GM23338 (cell line): ENCODE measurements at regions not wholly inside any gene's neighbourhood (a gene's known extent, or its start where the extent isn't known, plus 50 kb on each side); places are given as distances from the start of the nearest gene placed in this dataset.

ENCODE experiments used
- ATAC-seq: fragments of 200-7000 bp; cut with Tn5 transposase; 3 replicates; pipeline ENCODE4 v1.9.1; 2020
- DNase-seq: peaks from one replicate; pipeline ENCODE4 v3.0.0-alpha.2; 2015; ENCODE audit warnings: low spot score
- H2AFZ ChIP-seq: fragments of 200-600 bp; sonication (generic); 2 replicates; pipeline ENCODE4 v1.8.0; 2016; ENCODE audit warnings: antibody characterized with exemption, mild to moderate bottlenecking, moderate library complexity
- H3F3A ChIP-seq: fragments of 200-600 bp; sonication (generic); replicated peaks from 2 replicates; pipeline ENCODE4 v1.8.0; 2017; ENCODE audit warnings: antibody characterized with exemption, mixed run types, low read depth
- H3K27ac ChIP-seq: fragments of 200-600 bp; sonication (generic); 2 replicates; pipeline ENCODE4 v1.6.1; 2016; ENCODE audit warnings: low read depth
- H3K27me3 ChIP-seq: fragments of 200-600 bp; sonication (generic); 2 replicates; pipeline ENCODE4 v1.8.0; 2016; ENCODE audit warnings: mild to moderate bottlenecking, mixed run types, moderate library complexity; ENCODE audit not compliant: insufficient read depth
- H3K36me3 ChIP-seq: fragments of 200-600 bp; sonication (generic); 2 replicates; pipeline ENCODE4 v1.8.0; 2016; ENCODE audit warnings: mild to moderate bottlenecking; ENCODE audit not compliant: insufficient read depth
- H3K4me1 ChIP-seq: fragments of 200-600 bp; sonication (generic); 2 replicates; pipeline ENCODE4 v1.8.0; 2016; ENCODE audit warnings: mild to moderate bottlenecking, moderate library complexity; ENCODE audit not compliant: insufficient read depth
- H3K4me2 ChIP-seq: fragments of 200-600 bp; sonication (generic); 2 replicates; pipeline ENCODE4 v1.7.1; 2017; ENCODE audit warnings: mixed run types
- H3K4me3 ChIP-seq: fragments of 200-600 bp; sonication (generic); 2 replicates; pipeline ENCODE4 v1.6.1; 2016; ENCODE audit warnings: mixed run types
- H3K79me2 ChIP-seq: fragments of 200-600 bp; sonication (generic); replicated peaks from 2 replicates; pipeline ENCODE4 v1.8.0; 2017; ENCODE audit warnings: mild to moderate bottlenecking; ENCODE audit not compliant: insufficient read depth
- H3K9me2 ChIP-seq: fragments of 200-600 bp; sonication (generic); 2 replicates; pipeline ENCODE4 v1.8.0; 2017; ENCODE audit not compliant: insufficient read depth
- H4K20me1 ChIP-seq: fragments of 200-600 bp; sonication (generic); replicated peaks from 2 replicates; pipeline ENCODE4 v1.8.0; 2017; ENCODE audit warnings: mild to moderate bottlenecking; ENCODE audit not compliant: insufficient read depth
- H3K27ac Mint-ChIP-seq: 2 replicates; pipeline ENCODE4 v1.8.0; 2020; ENCODE audit warnings: inconsistent platforms, mild to moderate bottlenecking, moderate library complexity, mixed read lengths
- H3K27me3 Mint-ChIP-seq: 3 replicates; pipeline ENCODE4 v1.8.0; 2022; ENCODE audit warnings: low read depth, mild to moderate bottlenecking, moderate library complexity, mixed read lengths, inconsistent platforms; ENCODE audit not compliant: insufficient read depth, poor library complexity
- H3K36me3 Mint-ChIP-seq: 3 replicates; pipeline ENCODE4 v1.8.0; 2021; ENCODE audit warnings: low read depth, mild to moderate bottlenecking, inconsistent platforms, moderate library complexity, mixed read lengths
- H3K4me1 Mint-ChIP-seq: 3 replicates; pipeline ENCODE4 v1.8.0; 2020; ENCODE audit warnings: mild to moderate bottlenecking, inconsistent platforms, mixed read lengths
- H3K4me3 Mint-ChIP-seq: 3 replicates; pipeline ENCODE4 v1.8.0; 2021; ENCODE audit warnings: moderate library complexity, mild to moderate bottlenecking, inconsistent platforms, mixed read lengths
- H3K9me3 Mint-ChIP-seq: 3 replicates; pipeline ENCODE4 v1.8.0; 2020; ENCODE audit warnings: moderate library complexity, mild to moderate bottlenecking, inconsistent platforms, mixed read lengths
- CREB1 ChIP-seq: fragments of 250-450 bp; sonication (Bioruptor Pico); IDR thresholded peaks from 2 replicates; pipeline ENCODE4 v1.5.0; 2020; ENCODE audit warnings: low read depth, mild to moderate bottlenecking, moderate library complexity
- EZH2 ChIP-seq: fragments of 200-600 bp; sonication (generic); IDR thresholded peaks from one replicate; pipeline ENCODE4 v1.8.0; 2017; ENCODE audit warnings: antibody characterized with exemption, mild to moderate bottlenecking, low read depth; ENCODE audit not compliant: unreplicated experiment
- EZH2phosphoT487 ChIP-seq: fragments of 200-600 bp; sonication (generic); IDR thresholded peaks from one replicate; pipeline ENCODE4 v1.8.1; 2018; ENCODE audit warnings: antibody characterized with exemption; ENCODE audit not compliant: unreplicated experiment
- JUNB ChIP-seq: IDR thresholded peaks from one replicate; pipeline ENCODE4 v1.6.1; 2016; ENCODE audit warnings: antibody characterized with exemption; ENCODE audit not compliant: unreplicated experiment
- NANOG ChIP-seq: IDR thresholded peaks from 2 replicates; pipeline ENCODE4 v1.6.1; 2016; ENCODE audit warnings: antibody characterized with exemption, borderline replicate concordance
- POLR2AphosphoS5 ChIP-seq: IDR thresholded peaks from 2 replicates; pipeline ENCODE4 v1.6.1; 2016; ENCODE audit warnings: antibody characterized with exemption, low read depth
- STAT1 ChIP-seq: IDR thresholded peaks from one replicate; pipeline ENCODE4 v1.6.1; 2016; ENCODE audit warnings: antibody characterized with exemption; ENCODE audit not compliant: unreplicated experiment
- ZNF114 ChIP-seq: fragments of 250-450 bp; sonication (Bioruptor Pico); IDR thresholded peaks from 2 replicates; pipeline ENCODE4 v1.5.0; 2020; ENCODE audit warnings: mild to moderate bottlenecking, moderate library complexity
- ZNF331 ChIP-seq: fragments of 250-450 bp; sonication (Bioruptor Pico); IDR thresholded peaks from 2 replicates; pipeline ENCODE4 v1.5.0; 2020; ENCODE audit warnings: low read depth, mild to moderate bottlenecking, moderate library complexity
- TF ChIP-seq, protein P1 (sequence below): IDR thresholded peaks from one replicate; pipeline ENCODE4 v1.6.1; 2018; ENCODE audit warnings: antibody characterized with exemption; ENCODE audit not compliant: unreplicated experiment
- TF ChIP-seq, protein P2 (sequence below): IDR thresholded peaks from 2 replicates; pipeline ENCODE4 v1.6.1; 2016; ENCODE audit warnings: antibody characterized with exemption
- TF ChIP-seq, protein P3 (sequence below), 2 experiments: fragments of 200-600 bp in 1 of 2; sonication (generic) in 1 of 2; conservative IDR thresholded peaks; 2 replicates each; pipeline versions ENCODE4 v1.5.1 to v1.6.1; 2016 to 2017; ENCODE audit warnings: antibody characterized with exemption in 2 of 2, low read depth in 2 of 2, mild to moderate bottlenecking in 2 of 2, moderate library complexity in 1 of 2

DNA sequence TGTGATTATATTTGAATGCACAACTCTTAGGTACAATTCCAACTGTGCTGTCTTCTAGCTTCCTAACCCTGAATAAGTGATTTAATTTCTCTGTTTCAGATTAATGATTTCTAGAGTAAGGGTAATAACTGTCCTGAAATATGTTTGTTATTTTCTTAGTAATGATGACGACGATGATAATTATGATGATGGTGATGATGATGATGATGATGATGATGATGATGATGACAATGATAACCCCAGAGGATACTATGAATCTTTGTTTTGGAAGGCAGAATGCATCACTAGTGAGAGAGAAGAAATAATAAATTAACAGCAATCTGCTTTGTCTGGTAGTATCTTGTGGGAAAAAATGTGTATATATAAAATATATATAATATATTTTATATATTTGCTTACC lies 317.1 kb upstream of the CDH8 start (continued):
- TF ChIP-seq, protein P1, sequence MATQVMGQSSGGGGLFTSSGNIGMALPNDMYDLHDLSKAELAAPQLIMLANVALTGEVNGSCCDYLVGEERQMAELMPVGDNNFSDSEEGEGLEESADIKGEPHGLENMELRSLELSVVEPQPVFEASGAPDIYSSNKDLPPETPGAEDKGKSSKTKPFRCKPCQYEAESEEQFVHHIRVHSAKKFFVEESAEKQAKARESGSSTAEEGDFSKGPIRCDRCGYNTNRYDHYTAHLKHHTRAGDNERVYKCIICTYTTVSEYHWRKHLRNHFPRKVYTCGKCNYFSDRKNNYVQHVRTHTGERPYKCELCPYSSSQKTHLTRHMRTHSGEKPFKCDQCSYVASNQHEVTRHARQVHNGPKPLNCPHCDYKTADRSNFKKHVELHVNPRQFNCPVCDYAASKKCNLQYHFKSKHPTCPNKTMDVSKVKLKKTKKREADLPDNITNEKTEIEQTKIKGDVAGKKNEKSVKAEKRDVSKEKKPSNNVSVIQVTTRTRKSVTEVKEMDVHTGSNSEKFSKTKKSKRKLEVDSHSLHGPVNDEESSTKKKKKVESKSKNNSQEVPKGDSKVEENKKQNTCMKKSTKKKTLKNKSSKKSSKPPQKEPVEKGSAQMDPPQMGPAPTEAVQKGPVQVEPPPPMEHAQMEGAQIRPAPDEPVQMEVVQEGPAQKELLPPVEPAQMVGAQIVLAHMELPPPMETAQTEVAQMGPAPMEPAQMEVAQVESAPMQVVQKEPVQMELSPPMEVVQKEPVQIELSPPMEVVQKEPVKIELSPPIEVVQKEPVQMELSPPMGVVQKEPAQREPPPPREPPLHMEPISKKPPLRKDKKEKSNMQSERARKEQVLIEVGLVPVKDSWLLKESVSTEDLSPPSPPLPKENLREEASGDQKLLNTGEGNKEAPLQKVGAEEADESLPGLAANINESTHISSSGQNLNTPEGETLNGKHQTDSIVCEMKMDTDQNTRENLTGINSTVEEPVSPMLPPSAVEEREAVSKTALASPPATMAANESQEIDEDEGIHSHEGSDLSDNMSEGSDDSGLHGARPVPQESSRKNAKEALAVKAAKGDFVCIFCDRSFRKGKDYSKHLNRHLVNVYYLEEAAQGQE = no peak
- TF ChIP-seq STAT1 (no peak), ZNF331 (no peak), EZH2phosphoT487 (no peak), NANOG (no peak), JUNB (no peak), ZNF114 (CRISPR knock-in tag) (no peak), CREB1 (CRISPR knock-in tag) (no peak), POLR2AphosphoS5 (no peak)
- TF ChIP-seq, protein P2, sequence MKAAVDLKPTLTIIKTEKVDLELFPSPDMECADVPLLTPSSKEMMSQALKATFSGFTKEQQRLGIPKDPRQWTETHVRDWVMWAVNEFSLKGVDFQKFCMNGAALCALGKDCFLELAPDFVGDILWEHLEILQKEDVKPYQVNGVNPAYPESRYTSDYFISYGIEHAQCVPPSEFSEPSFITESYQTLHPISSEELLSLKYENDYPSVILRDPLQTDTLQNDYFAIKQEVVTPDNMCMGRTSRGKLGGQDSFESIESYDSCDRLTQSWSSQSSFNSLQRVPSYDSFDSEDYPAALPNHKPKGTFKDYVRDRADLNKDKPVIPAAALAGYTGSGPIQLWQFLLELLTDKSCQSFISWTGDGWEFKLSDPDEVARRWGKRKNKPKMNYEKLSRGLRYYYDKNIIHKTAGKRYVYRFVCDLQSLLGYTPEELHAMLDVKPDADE = no peak

DNA sequence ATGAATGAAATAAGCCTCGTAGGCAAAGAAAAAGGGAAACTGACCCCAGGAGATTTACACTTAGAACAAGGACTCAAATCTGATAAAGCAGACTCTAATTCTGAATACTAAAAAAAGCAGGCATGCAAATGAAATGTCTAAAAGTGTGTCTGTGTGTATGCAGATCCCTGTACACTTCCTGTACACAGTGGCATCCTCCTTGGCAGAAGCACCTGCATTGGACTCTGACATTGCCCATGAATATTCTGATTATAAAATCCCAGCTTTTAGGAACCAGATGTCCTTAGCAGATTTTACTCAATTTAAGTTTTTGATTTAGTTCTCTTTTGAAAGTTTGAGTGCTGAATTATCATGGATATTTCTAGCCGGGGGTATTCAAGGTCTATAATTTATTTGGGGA lies 306.0 kb upstream of the CDH8 start:
- H3K36me3 Mint-ChIP-seq = no peaks in the 10 kb centered on the region
- H3K36me3 ChIP-seq = no peaks in the 10 kb centered on the region
- no peaks in the 10 kb centered on the region for H3K9me3 Mint-ChIP-seq
- H3K4me3 ChIP-seq = no peak overlapping the region
- DNase-seq (no peak), ATAC-seq (no peak)
- no peak overlapping the region for H3K27ac Mint-ChIP-seq
- no peak overlapping the region for H3K27ac ChIP-seq
- no peaks in the 10 kb centered on the region for H3K4me1 ChIP-seq
- no peak overlapping the region for H2AFZ ChIP-seq
- H3K4me3 Mint-ChIP-seq = no peak overlapping the region
- H3K27me3 Mint-ChIP-seq = no peaks in the 10 kb centered on the region
- no peaks in the 10 kb centered on the region for H3F3A ChIP-seq
- H3K79me2 ChIP-seq = no peaks in the 10 kb centered on the region
- no peaks in the 10 kb centered on the region for H3K27me3 ChIP-seq
- TF ChIP-seq EZH2phosphoT487 = no peak
- TF ChIP-seq, protein P1 = no peak
- TF ChIP-seq EZH2 = no peak
- TF ChIP-seq JUNB = no peak
- TF ChIP-seq, protein P3, sequence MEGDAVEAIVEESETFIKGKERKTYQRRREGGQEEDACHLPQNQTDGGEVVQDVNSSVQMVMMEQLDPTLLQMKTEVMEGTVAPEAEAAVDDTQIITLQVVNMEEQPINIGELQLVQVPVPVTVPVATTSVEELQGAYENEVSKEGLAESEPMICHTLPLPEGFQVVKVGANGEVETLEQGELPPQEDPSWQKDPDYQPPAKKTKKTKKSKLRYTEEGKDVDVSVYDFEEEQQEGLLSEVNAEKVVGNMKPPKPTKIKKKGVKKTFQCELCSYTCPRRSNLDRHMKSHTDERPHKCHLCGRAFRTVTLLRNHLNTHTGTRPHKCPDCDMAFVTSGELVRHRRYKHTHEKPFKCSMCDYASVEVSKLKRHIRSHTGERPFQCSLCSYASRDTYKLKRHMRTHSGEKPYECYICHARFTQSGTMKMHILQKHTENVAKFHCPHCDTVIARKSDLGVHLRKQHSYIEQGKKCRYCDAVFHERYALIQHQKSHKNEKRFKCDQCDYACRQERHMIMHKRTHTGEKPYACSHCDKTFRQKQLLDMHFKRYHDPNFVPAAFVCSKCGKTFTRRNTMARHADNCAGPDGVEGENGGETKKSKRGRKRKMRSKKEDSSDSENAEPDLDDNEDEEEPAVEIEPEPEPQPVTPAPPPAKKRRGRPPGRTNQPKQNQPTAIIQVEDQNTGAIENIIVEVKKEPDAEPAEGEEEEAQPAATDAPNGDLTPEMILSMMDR (conservative IDR thresholded peaks at IDR 0.05; ENCODE audit: low read depth in 2 of 2) = no peak
- TF ChIP-seq CREB1 (CRISPR knock-in tag) = no peak
- H4K20me1 ChIP-seq = no peaks in the 10 kb centered on the region
- H3K4me2 ChIP-seq = no peak overlapping the region
- H3K9me2 ChIP-seq = no peaks in the 10 kb centered on the region
- H3K4me1 Mint-ChIP-seq = no peaks in the 10 kb centered on the region
